ENCODE measurements at regions not wholly inside any gene's neighbourhood (a gene's known extent, or its start where the extent isn't known, plus 50 kb on each side); places are given as distances from the start of the nearest gene placed in this dataset.

- TF ChIP-seq CSDC2 (CRISPR knock-in tag; IDR thresholded peaks at IDR 0.05) (no peak), ZFP30 (CRISPR knock-in tag; IDR thresholded peaks at IDR 0.05) (no peak), OSR1 (CRISPR knock-in tag; IDR thresholded peaks at IDR 0.05) (no peak), CSRNP3 (CRISPR knock-in tag; IDR thresholded peaks at IDR 0.05) (no peak), TOX (CRISPR knock-in tag; IDR thresholded peaks at IDR 0.05; ENCODE audit: borderline replicate concordance) (no peak), CREB5 (CRISPR knock-in tag; IDR thresholded peaks at IDR 0.05; ENCODE audit: low read depth) (no peak), ZFP3 (CRISPR knock-in tag; IDR thresholded peaks at IDR 0.05) (no peak), SNAI2 (CRISPR knock-in tag; IDR thresholded peaks at IDR 0.05) (no peak), ZNF565 (CRISPR knock-in tag; conservative IDR thresholded peaks at IDR 0.05; ENCODE audit: low read depth) (no peak), ZNF70 (CRISPR knock-in tag; IDR thresholded peaks at IDR 0.05) (no peak), BACH2 (CRISPR knock-in tag; IDR thresholded peaks at IDR 0.05; ENCODE audit: borderline replicate concordance) (no peak), RARB (CRISPR knock-in tag; IDR thresholded peaks at IDR 0.05) (no peak), POU6F1 (CRISPR knock-in tag; IDR thresholded peaks at IDR 0.05; ENCODE audit: borderline replicate concordance, low read depth) (no peak)
These were observed 72.0 kb upstream of the RASGRP1 start for GRCh38 chr15:38636597-38636996.
